Sigmoid colon (tissue), 3 donors: ENCODE measurements at regions not wholly inside any gene's neighbourhood (a gene's known extent, or its start where the extent isn't known, plus 50 kb on each side); places are given as distances from the start of the nearest gene placed in this dataset.

Experiments
- CTCF ChIP-seq, 4 experiments: fragments of 450-650 bp in 3 of 4; fragments of 200-600 bp in 1 of 4; IDR thresholded peaks; one replicate each; pipeline ENCODE4 v1.5.1; 2016 to 2019; ENCODE audit warnings: antibody characterized with exemption in 4 of 4, mild to moderate bottlenecking in 3 of 4, moderate library complexity in 2 of 4
- POLR2A ChIP-seq, 2 donors: fragments of 450-650 bp; IDR thresholded peaks; one replicate each; pipeline ENCODE4 v1.6.1; 2016; ENCODE audit warnings: antibody characterized with exemption in 2 of 2, mild to moderate bottlenecking in 2 of 2, moderate library complexity in 2 of 2

GRCh38 chr2:35803126-35803525 is 552.5 kb upstream of the CRIM1 start:
- TF ChIP-seq POLR2A (IDR thresholded peaks at IDR 0.05), result no peak
- TF ChIP-seq CTCF (IDR thresholded peaks at IDR 0.05), result no peak
